HEK293 (cell line): ENCODE measurements at regions not wholly inside any gene's neighbourhood (a gene's known extent, or its start where the extent isn't known, plus 50 kb on each side); places are given as distances from the start of the nearest gene placed in this dataset.

ENCODE experiments used
- CTCF ChIA-PET: fragments of 350-600 bp; formaldehyde crosslinking; extraction: SDS; loops from one replicate; lab custom pipeline; 2021; ENCODE audit warnings: antibody characterized with exemption; lab: Yijun Ruan, JAX
- POLR2A ChIA-PET: fragments of 300-600 bp; formaldehyde crosslinking; extraction: SDS; loops from one replicate; lab custom pipeline; 2020; ENCODE audit warnings: antibody characterized with exemption, inconsistent platforms; lab: Yijun Ruan, JAX
- H3K27ac ChIP-seq: fragments of 200-500 bp; sonication (Bioruptor generic); 2 replicates; pipeline ENCODE4 v1.5.1; 2014; ENCODE audit warnings: low read depth, low read length, control low read depth, inconsistent platforms; ENCODE audit errors: extremely low read depth
- H3K36me3 ChIP-seq, 2 experiments: fragments of 200-500 bp in 1 of 2; sonication (Bioruptor generic) in 1 of 2; 1 replicate in 1 of 2; 2 replicates in 1 of 2; pipeline ENCODE4 v1.5.1; 2014 to 2017; ENCODE audit warnings: inconsistent platforms in 2 of 2, low read length in 2 of 2; ENCODE audit not compliant: control insufficient read depth in 2 of 2, insufficient read depth in 1 of 2
- H3K4me1 ChIP-seq: fragments of 200-500 bp; sonication (Bioruptor generic); 2 replicates; pipeline ENCODE4 v1.5.1; 2014; ENCODE audit warnings: mild to moderate bottlenecking, low read length, inconsistent platforms; ENCODE audit not compliant: control insufficient read depth, insufficient read depth
- H3K4me3 ChIP-seq: 2 replicates; pipeline ENCODE4 v1.5.1; 2011; ENCODE audit warnings: low read depth, mild to moderate bottlenecking, control low read depth, low read length, moderate library complexity
- H3K9me3 ChIP-seq: fragments of 200-500 bp; sonication (Bioruptor generic); 2 replicates; pipeline ENCODE4 v1.5.1; 2014; ENCODE audit warnings: low read depth, low read length, inconsistent platforms; ENCODE audit not compliant: control insufficient read depth, insufficient read depth
- AEBP2 ChIP-seq: fragments of 450-650 bp; formaldehyde crosslinking; IDR thresholded peaks from 2 replicates; pipeline ENCODE4 v1.5.1; 2016; ENCODE audit warnings: missing biosample characterization, missing genetic modification characterization, borderline replicate concordance
- BCL11B ChIP-seq: fragments of 450-650 bp; formaldehyde crosslinking; IDR thresholded peaks from 2 replicates; pipeline ENCODE4 v1.5.1; 2016; ENCODE audit warnings: low read depth, missing biosample characterization, missing genetic modification characterization
- GFI1B ChIP-seq: fragments of 450-650 bp; formaldehyde crosslinking; IDR thresholded peaks from 2 replicates; pipeline ENCODE4 v1.5.1; 2016; ENCODE audit warnings: missing biosample characterization, missing genetic modification characterization
- GLI2 ChIP-seq: fragments of 450-650 bp; formaldehyde crosslinking; IDR thresholded peaks from 2 replicates; pipeline ENCODE4; 2017; ENCODE audit warnings: missing biosample characterization, missing genetic modification characterization, low read depth, borderline replicate concordance
- OVOL3 ChIP-seq: fragments of 450-650 bp; formaldehyde crosslinking; IDR thresholded peaks from 2 replicates; pipeline ENCODE4 v1.5.1; 2016; ENCODE audit warnings: missing biosample characterization, missing genetic modification characterization
- PRDM4 ChIP-seq: fragments of 450-650 bp; formaldehyde crosslinking; IDR thresholded peaks from 2 replicates; pipeline ENCODE4 v1.5.1; 2017; ENCODE audit warnings: missing biosample characterization, missing genetic modification characterization
- TCF7L2 ChIP-seq: IDR thresholded peaks from 2 replicates; pipeline ENCODE4 v1.6.1; 2011; ENCODE audit warnings: low read depth, mild to moderate bottlenecking, inconsistent platforms, low read length, moderate library complexity, borderline replicate concordance
- ZBTB26 ChIP-seq: fragments of 450-650 bp; formaldehyde crosslinking; optimal IDR thresholded peaks from 2 replicates; pipeline ENCODE3; 2016; ENCODE audit warnings: missing biosample characterization, mild to moderate bottlenecking, missing genetic modification characterization
- ZBTB49 ChIP-seq: fragments of 450-650 bp; formaldehyde crosslinking; IDR thresholded peaks from 2 replicates; pipeline ENCODE4 v1.5.1; 2016; ENCODE audit warnings: missing biosample characterization, missing genetic modification characterization, low read depth
- ZNF184 ChIP-seq: fragments of 450-650 bp; IDR thresholded peaks from 2 replicates; pipeline ENCODE4 v1.5.1; 2018; ENCODE audit warnings: missing biosample characterization, mild to moderate bottlenecking, missing genetic modification characterization
- ZNF280D ChIP-seq: fragments of 450-650 bp; formaldehyde crosslinking; IDR thresholded peaks from 2 replicates; pipeline ENCODE4 v1.5.1; 2016; ENCODE audit warnings: missing biosample characterization, missing genetic modification characterization
- ZNF555 ChIP-seq: fragments of 450-650 bp; formaldehyde crosslinking; conservative IDR thresholded peaks from 2 replicates; pipeline ENCODE4 v1.5.1; 2017; ENCODE audit warnings: missing biosample characterization, mild to moderate bottlenecking, missing genetic modification characterization, inconsistent platforms
- ZNF561 ChIP-seq: fragments of 450-650 bp; IDR thresholded peaks from 2 replicates; pipeline ENCODE4 v1.5.1; 2018; ENCODE audit warnings: missing biosample characterization, missing genetic modification characterization, borderline replicate concordance
- ZNF600 ChIP-seq: fragments of 450-650 bp; formaldehyde crosslinking; IDR thresholded peaks from 2 replicates; pipeline ENCODE4 v1.5.1; 2016; ENCODE audit warnings: missing biosample characterization, missing genetic modification characterization
- ZNF639 ChIP-seq: fragments of 450-650 bp; formaldehyde crosslinking; IDR thresholded peaks from 2 replicates; pipeline ENCODE4 v1.5.1; 2016; ENCODE audit warnings: missing biosample characterization, missing genetic modification characterization
- ZNF837 ChIP-seq: fragments of 450-650 bp; formaldehyde crosslinking; IDR thresholded peaks from 2 replicates; pipeline ENCODE4 v1.5.1; 2016; ENCODE audit warnings: missing biosample characterization, missing genetic modification characterization
- ZSCAN5A ChIP-seq: fragments of 450-650 bp; formaldehyde crosslinking; IDR thresholded peaks from 2 replicates; pipeline ENCODE4 v1.5.1; 2016; ENCODE audit warnings: missing biosample characterization, missing genetic modification characterization

GRCh38 chr10:8636371-8636770 is 581.9 kb downstream of the GATA3 start (continued):
- TF ChIP-seq ZNF639 (tag by site-specific recombination) (no peak), PRDM4 (tag by site-specific recombination) (no peak), TCF7L2 (no peak), BCL11B (tag by site-specific recombination) (no peak), GLI2 (tag by site-specific recombination) (no peak), ZSCAN5A (no peak)

- TF ChIP-seq BCL11B (tag by site-specific recombination): no peak
- no peak for TF ChIP-seq ZNF600
- no peak for TF ChIP-seq GFI1B (tag by site-specific recombination)
- TF ChIP-seq ZBTB49 (tag by site-specific recombination): no peak
- TF ChIP-seq ZNF561 (tag by site-specific recombination): no peak
- no peak for TF ChIP-seq ZNF280D
- ChIA-PET CTCF (no interaction called here), POLR2A (no interaction called here)
- Histone ChIP-seq H3K4me3 (no peak overlapping the region), H3K9me3 (no peaks in the 10 kb centered on the region), H3K27ac (no peak overlapping the region), H3K36me3 (no peaks in the 10 kb centered on the region), H3K4me1 (no peaks in the 10 kb centered on the region)
Measured at GRCh38 chr10:8637640-8638039, 583.2 kb downstream of the GATA3 start.

GRCh38 chr10:8638088-8638672 is 583.7 kb downstream of the GATA3 start:
- no peaks in the 10 kb centered on the region for H3K9me3 ChIP-seq
- CTCF ChIA-PET: no interaction called here
- H3K4me1 ChIP-seq: no peaks in the 10 kb centered on the region
- H3K36me3 ChIP-seq: no peaks in the 10 kb centered on the region
- no peak overlapping the region for H3K4me3 ChIP-seq
- POLR2A ChIA-PET: no interaction called here
- no peak overlapping the region for H3K27ac ChIP-seq
- TF ChIP-seq ZBTB26 (tag by site-specific recombination) (no peak), ZNF837 (no peak), ZNF184 (tag by site-specific recombination) (no peak), AEBP2 (tag by site-specific recombination) (no peak), OVOL3 (tag by site-specific recombination) (no peak), ZNF555 (no peak)
